ENCODE measurements at regions not wholly inside any gene's neighbourhood (a gene's known extent, or its start where the extent isn't known, plus 50 kb on each side); places are given as distances from the start of the nearest gene placed in this dataset.
"Not testable (repeated sequence)": the region's sequence is repeated elsewhere in the genome, so short reads cannot be mapped to it uniquely, and the experiment has no call there.

DNA sequence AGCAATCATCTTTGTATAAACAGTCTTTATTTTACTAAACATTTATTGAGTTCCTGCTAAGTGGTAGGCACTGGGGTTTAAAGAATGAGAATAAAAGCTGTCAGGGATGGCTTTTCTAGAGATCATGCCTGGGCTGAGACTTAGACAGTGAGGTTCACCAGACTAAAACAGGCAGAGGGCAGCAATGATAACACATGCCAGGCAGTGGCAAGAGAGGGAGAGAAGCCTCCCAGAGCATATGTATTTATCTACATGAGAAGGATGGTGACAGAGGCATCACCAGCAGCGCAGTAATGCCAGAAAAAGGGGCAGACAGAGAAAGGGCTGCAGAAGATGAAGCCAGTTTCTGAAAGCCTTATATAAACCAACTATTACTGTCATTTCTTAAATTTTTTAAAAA, 121.0 kb upstream of the CCDC180 start:
- Histone ChIP-seq H3K4me3 (no peak overlapping the region), H3K27ac (no peak overlapping the region)

- H3K27ac ChIP-seq, H3K4me3 ChIP-seq: not testable (repeated sequence)
Measured at GRCh38 chr9:97182532-97182931, 124.9 kb upstream of the CCDC180 start.

DNA sequence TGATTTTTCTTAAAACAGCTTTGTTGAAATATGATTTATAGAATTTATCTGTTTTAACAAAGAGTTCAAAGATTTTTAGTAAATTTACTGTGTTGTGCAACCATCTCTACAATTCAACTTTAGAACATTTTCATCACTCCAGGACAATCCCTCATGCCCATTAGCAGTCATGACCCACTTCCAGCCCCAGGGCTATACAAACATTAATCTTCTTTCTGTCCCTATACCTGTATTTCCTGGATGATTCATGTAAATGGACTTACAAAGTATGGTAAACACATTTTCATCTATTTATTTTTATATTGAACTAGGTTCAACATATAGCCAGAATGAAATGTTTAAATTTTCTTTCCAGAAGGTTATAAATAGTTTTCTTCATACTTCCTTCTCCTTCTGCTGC, 127.8 kb upstream of the CCDC180 start:
- Histone ChIP-seq H3K4me3 (no peak overlapping the region), H3K27ac (no peak overlapping the region)

GRCh38 chr9:97176206-97176605, 131.3 kb upstream of the CCDC180 start:
- H3K27ac ChIP-seq: no peak overlapping the region
- no peak overlapping the region for H3K4me3 ChIP-seq

DNA sequence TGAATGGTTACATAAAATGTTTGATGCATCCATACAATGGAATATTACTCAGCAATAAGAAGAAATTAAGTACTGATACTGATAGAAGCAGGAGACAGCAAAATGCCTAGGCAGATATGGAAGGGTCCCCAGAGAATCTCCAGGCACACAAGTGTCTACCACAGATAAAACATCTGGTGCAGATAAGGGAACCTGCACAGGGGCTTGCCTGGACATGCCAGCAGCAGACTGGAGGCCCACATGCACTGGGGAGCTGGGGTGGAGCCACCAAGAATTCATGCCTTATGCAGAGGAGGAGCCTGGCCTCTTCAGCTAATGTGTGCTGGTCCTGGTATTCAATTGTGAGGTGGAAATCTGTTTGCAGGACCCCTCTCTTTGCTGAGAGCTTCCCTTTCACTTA, 129.2 kb upstream of the CTSV start:
- not testable (repeated sequence) for H3K27ac ChIP-seq, H3K4me3 ChIP-seq

GRCh38 chr9:97166496-97167138, 127.7 kb upstream of the CTSV start:
- H3K27ac ChIP-seq, H3K4me3 ChIP-seq: not testable (repeated sequence)

GRCh38 chr9:97160255-97160654, 121.3 kb upstream of the CTSV start:
- Histone ChIP-seq H3K27ac (no peak overlapping the region), H3K4me3 (no peak overlapping the region)

GRCh38 chr9:97158722-97159121, 119.8 kb upstream of the CTSV start:
- H3K4me3 ChIP-seq, H3K27ac ChIP-seq: not testable (repeated sequence)

DNA sequence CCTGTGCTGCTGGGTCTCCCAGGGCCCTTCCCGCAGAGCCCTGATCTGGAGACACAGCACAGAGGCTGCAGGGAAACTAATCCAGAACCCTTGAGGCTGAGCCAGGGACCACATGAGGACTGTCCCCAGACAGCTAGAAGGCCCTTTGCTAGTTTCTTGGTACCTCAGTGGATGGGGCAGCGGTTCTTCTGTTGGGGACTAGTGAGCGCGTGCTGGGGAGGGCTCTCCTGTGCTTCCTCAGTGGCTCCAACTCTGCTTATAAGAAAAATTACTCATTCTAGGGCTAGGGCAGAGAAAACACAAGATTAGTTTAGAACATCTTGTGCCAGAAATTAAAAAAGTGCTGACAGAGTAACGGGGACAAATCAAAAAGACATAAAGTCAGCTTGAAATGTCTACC, 116.5 kb upstream of the CTSV start:
- H3K4me3 ChIP-seq, H3K27ac ChIP-seq: not testable (repeated sequence)

- H3K4me3 ChIP-seq: no peak overlapping the region
- no peak overlapping the region for H3K27ac ChIP-seq
Measured at GRCh38 chr9:97153967-97154366, 115.0 kb upstream of the CTSV start.

DNA sequence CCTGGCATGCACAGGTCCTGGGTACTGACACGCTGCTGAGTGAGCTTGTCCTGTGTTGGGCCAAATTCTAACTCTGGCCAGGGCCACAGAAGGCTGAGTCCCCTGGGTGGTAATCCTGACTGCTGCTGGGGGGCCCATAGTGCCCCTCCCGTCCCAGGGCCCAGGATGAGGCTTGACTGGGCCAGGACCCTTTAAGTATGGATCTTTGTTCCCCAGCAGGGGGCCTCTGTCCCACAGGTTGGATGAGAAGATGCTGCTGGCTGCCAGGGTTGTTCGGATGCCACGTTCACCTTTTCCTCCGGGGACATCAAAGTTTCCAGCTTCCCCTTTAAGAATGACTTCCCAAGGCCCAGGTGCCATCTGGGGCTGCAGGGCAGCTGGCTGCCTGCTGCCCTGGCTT, 114.2 kb upstream of the CTSV start:
- H3K4me3 ChIP-seq, H3K27ac ChIP-seq: not testable (repeated sequence)

- not testable (repeated sequence) for H3K4me3 ChIP-seq, H3K27ac ChIP-seq
Measured at GRCh38 chr9:97150471-97150870, 111.5 kb upstream of the CTSV start.

GRCh38 chr9:97148428-97148827, 109.5 kb upstream of the CTSV start:
- H3K4me3 ChIP-seq, H3K27ac ChIP-seq: not testable (repeated sequence)

DNA sequence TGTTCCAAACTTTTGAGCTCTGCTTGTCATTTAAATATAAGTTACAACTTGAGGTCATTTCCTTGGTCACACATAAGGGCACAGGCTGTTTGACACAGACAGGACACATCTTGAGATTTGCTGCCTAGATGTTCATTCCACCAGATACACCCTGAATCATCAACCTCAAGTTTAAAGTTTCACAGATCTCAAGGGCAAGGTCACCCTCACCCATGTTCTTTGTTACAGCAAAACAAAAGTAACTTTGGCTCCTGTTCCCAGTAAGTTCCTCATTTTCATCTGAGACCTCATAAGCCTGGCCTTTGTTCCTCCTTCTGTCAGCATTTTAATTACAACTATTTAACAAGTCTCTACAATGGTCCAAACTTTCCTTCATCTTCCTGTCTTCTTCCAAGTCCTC, 106.7 kb upstream of the CTSV start:
- not testable (repeated sequence) for H3K27ac ChIP-seq

DNA sequence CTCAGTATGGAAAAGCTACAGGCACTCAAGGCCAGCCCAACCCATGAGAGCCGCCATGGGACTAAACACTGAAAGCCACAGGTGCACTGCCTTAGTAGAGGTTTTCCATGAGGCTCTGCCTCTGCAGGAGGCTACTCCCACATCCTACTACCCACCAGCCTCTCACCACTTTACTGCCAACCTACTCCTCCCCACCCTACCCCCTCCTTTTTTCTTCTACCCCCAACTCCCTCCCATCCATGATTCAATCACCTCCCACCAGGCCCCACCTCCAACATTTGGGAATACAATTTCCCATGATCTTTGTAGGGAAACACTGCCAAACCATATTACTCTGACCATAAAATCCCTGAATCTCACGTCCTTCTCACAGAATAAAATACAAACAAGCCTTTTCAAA, 101.6 kb upstream of the CTSV start:
- Histone ChIP-seq H3K27ac (no peak overlapping the region), H3K4me3 (no peak overlapping the region)

More for the DNA sequence above, 106.7 kb upstream of the CTSV start:
- not testable (repeated sequence) for H3K4me3 ChIP-seq

DNA sequence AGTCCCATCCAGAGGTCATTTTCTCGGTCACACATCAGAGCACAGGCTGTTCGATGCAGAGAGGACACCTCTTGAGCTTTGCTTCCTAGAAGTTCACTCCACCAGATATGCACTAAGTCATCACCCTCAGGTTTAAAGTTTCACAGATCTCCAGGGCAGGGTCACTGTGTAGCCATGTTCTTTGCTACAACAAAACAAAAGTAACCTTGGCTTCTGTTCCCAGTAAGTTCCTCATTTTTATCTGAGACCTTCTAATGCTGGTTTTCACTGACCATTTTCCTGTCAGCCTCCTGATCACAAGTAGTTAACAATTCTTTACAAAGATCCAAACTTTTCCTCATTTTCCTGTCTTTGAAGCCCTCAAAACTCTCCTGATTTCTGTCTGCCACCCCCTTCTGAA, 97.5 kb upstream of the CTSV start:
- no peak overlapping the region for H3K4me3 ChIP-seq
- no peak overlapping the region for H3K27ac ChIP-seq

DNA sequence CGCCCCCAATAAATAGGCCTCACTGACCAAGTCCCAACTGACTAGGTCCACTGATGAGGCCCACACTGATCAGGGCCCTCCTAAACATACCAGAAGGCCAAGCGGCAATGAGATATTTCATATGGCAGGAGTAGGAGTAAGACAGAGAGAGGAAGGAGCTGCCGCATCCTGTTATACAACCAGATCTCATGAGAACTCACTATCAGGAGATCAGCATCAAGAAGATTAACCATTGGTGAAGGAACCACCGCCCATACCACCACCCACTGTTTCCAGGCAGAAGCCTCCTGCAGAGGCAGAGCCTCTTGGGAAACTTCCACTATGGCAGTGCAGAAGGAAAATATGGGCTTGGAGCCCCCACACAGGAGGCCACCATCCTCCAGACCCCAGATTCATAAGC, 95.0 kb upstream of the CTSV start:
- not testable (repeated sequence) for H3K27ac ChIP-seq, H3K4me3 ChIP-seq

DNA sequence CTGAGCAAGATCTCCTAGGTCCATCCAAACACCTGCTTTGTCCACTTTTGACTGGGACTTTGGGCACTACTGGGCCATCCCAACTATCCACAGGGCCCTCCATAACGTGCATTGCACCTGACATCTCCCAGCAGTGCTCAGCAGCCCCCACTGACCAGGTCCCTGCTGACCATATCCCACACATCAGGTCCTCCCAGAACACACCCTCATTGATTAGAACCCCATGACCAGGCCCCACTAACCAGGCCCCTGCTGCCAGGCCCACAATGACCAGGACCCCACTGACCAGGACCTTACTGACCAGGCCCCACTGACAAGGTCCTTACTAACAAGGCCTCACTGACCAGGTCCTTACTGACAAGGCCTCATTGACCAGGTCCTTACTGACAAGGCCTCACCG, 93.9 kb upstream of the CTSV start:
- H3K4me3 ChIP-seq: no peak overlapping the region
- H3K27ac ChIP-seq: no peak overlapping the region

GRCh38 chr9:97130864-97131263, 91.9 kb upstream of the CTSV start:
- not testable (repeated sequence) for H3K27ac ChIP-seq, H3K4me3 ChIP-seq

GRCh38 chr9:97130387-97130786, 91.4 kb upstream of the CTSV start:
- not testable (repeated sequence) for H3K4me3 ChIP-seq, H3K27ac ChIP-seq

GRCh38 chr9:97128919-97129318, 90.0 kb upstream of the CTSV start:
- no peak overlapping the region for H3K27ac ChIP-seq

GRCh38 chr9:97124256-97124655, 85.3 kb upstream of the CTSV start:
- Histone ChIP-seq H3K4me3 (no peak overlapping the region), H3K27ac (no peak overlapping the region)

More at GRCh38 chr9:97128919-97129318, 90.0 kb upstream of the CTSV start:
- no peak overlapping the region for H3K4me3 ChIP-seq

Measured in skin epidermis (tissue), 12 donors.